SK-N-SH (cell line): ENCODE measurements at regions not wholly inside any gene's neighbourhood (a gene's known extent, or its start where the extent isn't known, plus 50 kb on each side); places are given as distances from the start of the nearest gene placed in this dataset.

ENCODE experiments used
- CTCF ChIA-PET: fragments of 300-600, 350-600 bp; formaldehyde crosslinking; extraction: SDS; loops from one replicate; lab custom pipeline; 2021; lab: Yijun Ruan, JAX
- POLR2A ChIA-PET: fragments of 350-600 bp; sonication (Branson Sonifier 250); formaldehyde crosslinking; extraction: SDS; loops from one replicate; lab custom pipeline; 2020; ENCODE audit warnings: antibody characterized with exemption, inconsistent platforms; lab: Yijun Ruan, JAX
- DNase-seq: peaks from one replicate; pipeline ENCODE4 v3.0.0; 2012
- H2AFZ ChIP-seq: fragments of 200-600 bp; sonication (generic); 2 replicates; pipeline ENCODE4 v1.8.1; 2016; ENCODE audit warnings: antibody characterized with exemption, mild to moderate bottlenecking, low read depth
- H3F3A ChIP-seq: fragments of 200-600 bp; sonication (generic); replicated peaks from 2 replicates; pipeline ENCODE3; 2016; ENCODE audit warnings: antibody characterized with exemption, mild to moderate bottlenecking; ENCODE audit not compliant: insufficient read depth
- H3K27ac ChIP-seq, 2 experiments: fragments of 200-500 bp in 1 of 2; fragments of 200-600 bp in 1 of 2; sonication (Bioruptor generic) in 1 of 2; sonication (generic), shearing (Covaris generic) in 1 of 2; 2 replicates each; pipeline versions ENCODE4 v1.5.1 to v1.6.1; 2014 to 2016; ENCODE audit warnings: low read depth in 2 of 2, inconsistent platforms in 1 of 2, low read length in 1 of 2, mild to moderate bottlenecking in 1 of 2, mixed read lengths in 1 of 2
- H3K27me3 ChIP-seq: fragments of 200-600 bp; sonication (generic), shearing (Covaris generic); 2 replicates; pipeline ENCODE4 v1.6.1; 2016; ENCODE audit warnings: mixed run types; ENCODE audit not compliant: insufficient read depth
- H3K36me3 ChIP-seq, 2 experiments: fragments of 200-500 bp in 1 of 2; fragments of 200-600 bp in 1 of 2; sonication (Bioruptor generic) in 1 of 2; sonication (generic) in 1 of 2; replicated peaks in 1 of 2; 2 replicates each; pipeline versions ENCODE3 to v1.5.1; 2014 to 2016; ENCODE audit warnings: low read length in 1 of 2, mild to moderate bottlenecking in 1 of 2; ENCODE audit not compliant: insufficient read depth in 2 of 2, control insufficient read depth in 1 of 2
- H3K4me1 ChIP-seq, 2 experiments: fragments of 200-500 bp in 1 of 2; fragments of 200-600 bp in 1 of 2; sonication (Bioruptor generic) in 1 of 2; sonication (generic), shearing (Covaris generic) in 1 of 2; 2 replicates each; pipeline versions ENCODE4 v1.5.1 to v1.6.1; 2014 to 2016; ENCODE audit warnings: low read depth in 1 of 2, low read length in 1 of 2, mixed run types in 1 of 2; ENCODE audit not compliant: insufficient read depth in 2 of 2, control insufficient read depth in 1 of 2
- H3K4me2 ChIP-seq: fragments of 200-600 bp; sonication (generic), shearing (Covaris generic); 2 replicates; pipeline ENCODE4 v1.6.1; 2017; ENCODE audit warnings: mixed run types
- H3K4me3 ChIP-seq, 2 experiments: fragments of 200-500 bp in 1 of 2; fragments of 200-600 bp in 1 of 2; sonication (Bioruptor generic) in 1 of 2; sonication (generic), shearing (Covaris generic) in 1 of 2; 2 replicates each; pipeline versions ENCODE4 v1.5.1 to v1.8.1; 2014 to 2016; ENCODE audit warnings: low read depth in 2 of 2, inconsistent platforms in 1 of 2, low read length in 1 of 2, mild to moderate bottlenecking in 1 of 2, mixed read lengths in 1 of 2, moderate library complexity in 1 of 2
- H3K79me2 ChIP-seq: fragments of 200-600 bp; sonication (generic); 2 replicates; pipeline ENCODE4 v1.8.1; 2017; ENCODE audit warnings: mild to moderate bottlenecking; ENCODE audit not compliant: insufficient read depth
- H3K9ac ChIP-seq: fragments of 200-600 bp; sonication (generic); 2 replicates; pipeline ENCODE4 v1.6.1; 2017; ENCODE audit warnings: mixed run types
- H3K9me2 ChIP-seq: fragments of 200-600 bp; sonication (generic); 2 replicates; pipeline ENCODE4 v1.6.1; 2017; ENCODE audit warnings: mixed run types
- H3K9me3 ChIP-seq: fragments of 200-600 bp; sonication (generic); 2 replicates; pipeline ENCODE4 v1.6.1; 2017; ENCODE audit warnings: mixed run types, mild to moderate bottlenecking, moderate library complexity
- H4K20me1 ChIP-seq: fragments of 200-600 bp; sonication (generic); 2 replicates; pipeline ENCODE4 v1.6.1; 2017; ENCODE audit warnings: mild to moderate bottlenecking, mixed run types; ENCODE audit not compliant: insufficient read depth
- CHD2 ChIP-seq: fragments of 150-350 bp; IDR thresholded peaks from 2 replicates; pipeline ENCODE4 v1.6.1; 2018; ENCODE audit warnings: low read length; ENCODE audit not compliant: partially characterized antibody
- CTCF ChIP-seq: fragments of 200-600 bp; sonication (generic); IDR thresholded peaks from 2 replicates; pipeline ENCODE4 v1.6.1; 2017; ENCODE audit warnings: antibody characterized with exemption, mild to moderate bottlenecking, moderate library complexity
- EP300 ChIP-seq, 2 experiments: IDR thresholded peaks; 2 replicates each; pipeline versions ENCODE4 v1.4.0 to v1.6.1; 2012; ENCODE audit warnings: borderline replicate concordance in 1 of 2, low read depth in 1 of 2, low read length in 1 of 2
- EZH2phosphoT487 ChIP-seq: fragments of 200-600 bp; sonication (generic); IDR thresholded peaks from 2 replicates; pipeline ENCODE4 v1.6.1; 2017; ENCODE audit warnings: low read depth, mixed run types, mild to moderate bottlenecking, antibody characterized with exemption, moderate library complexity, borderline replicate concordance
- FOXJ3 ChIP-seq: sonication (generic); formaldehyde crosslinking; IDR thresholded peaks from 2 replicates; pipeline ENCODE4 v1.5.1; 2020; ENCODE audit warnings: mild to moderate bottlenecking, missing genetic modification reagents
- JUND ChIP-seq: IDR thresholded peaks from 2 replicates; pipeline ENCODE4 v1.4.0; 2012
- NFIC ChIP-seq: IDR thresholded peaks from 2 replicates; pipeline ENCODE4 v1.4.0; 2012; ENCODE audit warnings: borderline replicate concordance
- NRF1 ChIP-seq: IDR thresholded peaks from 2 replicates; pipeline ENCODE4 v1.6.1; 2012; ENCODE audit warnings: low read depth, mild to moderate bottlenecking, low read length
- RCOR1 ChIP-seq: fragments of 150-350 bp; IDR thresholded peaks from 2 replicates; pipeline ENCODE4 v1.6.1; 2017; ENCODE audit warnings: antibody characterized with exemption, low read length
- RFX5 ChIP-seq: IDR thresholded peaks from 2 replicates; pipeline ENCODE4 v1.6.1; 2012; ENCODE audit warnings: mild to moderate bottlenecking, improper control_type of control experiment, low read length
- SIN3A ChIP-seq: IDR thresholded peaks from 2 replicates; pipeline ENCODE4 v1.6.1; 2012; ENCODE audit warnings: low read depth, mild to moderate bottlenecking, low read length, moderate library complexity, borderline replicate concordance
- SMC3 ChIP-seq: IDR thresholded peaks from 2 replicates; pipeline ENCODE4 v1.6.1; 2012; ENCODE audit warnings: low read depth, low read length, improper control_type of control experiment
- TAF1 ChIP-seq: IDR thresholded peaks from 2 replicates; pipeline ENCODE4 v1.6.1; 2012; ENCODE audit warnings: low read depth, mild to moderate bottlenecking, low read length, moderate library complexity, borderline replicate concordance
- USF2 ChIP-seq: fragments of 150-350 bp; IDR thresholded peaks from 2 replicates; pipeline ENCODE4 v1.6.1; 2017; ENCODE audit warnings: antibody characterized with exemption, low read length, low read depth, borderline replicate concordance
- WGBS: methylation state at CpG from one replicate; pipeline ENCODE4 v1.1.6; 2017; ENCODE audit warnings: low lambda C conversion rate; 5-methylcytosine and 5-hydroxymethylcytosine counted together
- TF ChIP-seq, protein P1 (sequence below): IDR thresholded peaks from 2 replicates; pipeline ENCODE4; 2012
- TF ChIP-seq, protein P2 (sequence below): IDR thresholded peaks from 2 replicates; pipeline ENCODE4 v1.4.0; 2012; ENCODE audit warnings: low read depth

DNA sequence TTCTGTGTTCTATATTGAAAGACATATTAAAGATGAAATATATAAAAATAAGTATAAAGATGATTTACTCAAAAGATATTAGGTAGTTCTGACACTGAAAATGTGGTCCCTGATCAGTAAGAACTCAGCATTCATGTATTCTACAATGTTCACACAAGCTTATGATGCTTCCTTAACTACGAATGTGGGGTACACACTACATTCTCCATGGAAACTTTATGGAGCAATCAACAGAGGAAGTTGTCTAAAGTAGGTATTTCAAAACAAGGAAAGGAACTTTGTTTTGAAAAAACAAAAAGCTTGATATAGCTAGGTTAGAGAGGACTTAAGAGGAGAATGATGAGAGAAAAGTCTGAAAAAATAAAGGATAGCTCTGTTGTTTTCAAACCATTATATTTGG, 119.7 kb upstream of the RGS18 start:
- H3K79me2 ChIP-seq: no peaks in the 10 kb centered on the region
- no peak overlapping the region for H3K9ac ChIP-seq
- no peaks in the 10 kb centered on the region for H3K27me3 ChIP-seq
- ChIA-PET POLR2A (no interaction called here), CTCF (no interaction called here)
- H3K27ac ChIP-seq: no peak overlapping the region
- H3K9me2 ChIP-seq: 0 out of 2 replicates have a peak, but pooled peaks cover 4% of the 10 kb centered on the region
- no peaks in the 10 kb centered on the region for H3F3A ChIP-seq
- TF ChIP-seq RCOR1 (no peak), EP300 (IDR thresholded peaks at IDR 0.05; ENCODE audit: borderline replicate concordance in 1 of 2, low read depth in 1 of 2, low read length in 1 of 2) (no peak), EZH2phosphoT487 (no peak), CHD2 (no peak), CTCF (no peak), SMC3 (no peak), NFIC (no peak), NRF1 (no peak), JUND (no peak), TAF1 (no peak), FOXJ3 (CRISPR knock-in tag) (no peak), RFX5 (no peak), USF2 (no peak), SIN3A (no peak)
- TF ChIP-seq, protein P1, sequence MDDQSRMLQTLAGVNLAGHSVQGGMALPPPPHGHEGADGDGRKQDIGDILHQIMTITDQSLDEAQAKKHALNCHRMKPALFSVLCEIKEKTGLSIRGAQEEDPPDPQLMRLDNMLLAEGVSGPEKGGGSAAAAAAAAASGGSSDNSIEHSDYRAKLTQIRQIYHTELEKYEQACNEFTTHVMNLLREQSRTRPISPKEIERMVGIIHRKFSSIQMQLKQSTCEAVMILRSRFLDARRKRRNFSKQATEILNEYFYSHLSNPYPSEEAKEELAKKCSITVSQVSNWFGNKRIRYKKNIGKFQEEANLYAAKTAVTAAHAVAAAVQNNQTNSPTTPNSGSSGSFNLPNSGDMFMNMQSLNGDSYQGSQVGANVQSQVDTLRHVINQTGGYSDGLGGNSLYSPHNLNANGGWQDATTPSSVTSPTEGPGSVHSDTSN: no peak
- TF ChIP-seq, protein P2, sequence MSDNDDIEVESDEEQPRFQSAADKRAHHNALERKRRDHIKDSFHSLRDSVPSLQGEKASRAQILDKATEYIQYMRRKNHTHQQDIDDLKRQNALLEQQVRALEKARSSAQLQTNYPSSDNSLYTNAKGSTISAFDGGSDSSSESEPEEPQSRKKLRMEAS: no peak
- DNase-seq: no peak
- no peaks in the 10 kb centered on the region for H3K4me1 ChIP-seq
- no peaks in the 10 kb centered on the region for H4K20me1 ChIP-seq
- 6% methylated on average over 1 of the region's 1 CpG for WGBS
- no peak overlapping the region for H2AFZ ChIP-seq
- H3K36me3 ChIP-seq: no peaks in the 10 kb centered on the region
- no peak overlapping the region for H3K4me3 ChIP-seq
- no peaks in the 10 kb centered on the region for H3K9me3 ChIP-seq
- H3K4me2 ChIP-seq: no peak overlapping the region
